Mesothelial cell of epicardium (in vitro differentiated cells): ENCODE measurements at regions not wholly inside any gene's neighbourhood (a gene's known extent, or its start where the extent isn't known, plus 50 kb on each side); places are given as distances from the start of the nearest gene placed in this dataset.

ENCODE experiments used
- DNase-seq, 2 experiments: peaks; one replicate each; pipeline ENCODE4 v3.0.0; 2021; ENCODE audit warnings: low spot score in 2 of 2; ENCODE audit not compliant: unreplicated experiment in 2 of 2
- H3K27ac Mint-ChIP-seq: 2 replicates; pipeline ENCODE4 v1.8.0; 2021; ENCODE audit warnings: mixed read lengths
- H3K27me3 Mint-ChIP-seq: 2 replicates; pipeline ENCODE4 v1.8.0; 2021; ENCODE audit warnings: low read depth, mixed read lengths
- H3K36me3 Mint-ChIP-seq: 2 replicates; pipeline ENCODE4 v1.8.0; 2021; ENCODE audit warnings: mixed read lengths
- H3K4me1 Mint-ChIP-seq: 2 replicates; pipeline ENCODE4 v1.8.0; 2021; ENCODE audit warnings: mixed read lengths
- H3K4me3 Mint-ChIP-seq: 2 replicates; pipeline ENCODE4 v1.8.0; 2021; ENCODE audit warnings: mild to moderate bottlenecking, moderate library complexity, mixed read lengths
- H3K9me3 Mint-ChIP-seq: 2 replicates; pipeline ENCODE4 v1.8.0; 2021; ENCODE audit warnings: mixed read lengths
- CTCF ChIP-seq: fragments of 200-600 bp; sonication (generic); IDR thresholded peaks from one replicate; pipeline ENCODE4 v1.5.0; 2021; ENCODE audit warnings: antibody characterized with exemption; ENCODE audit not compliant: unreplicated experiment

- Mint-ChIP-seq H3K9me3 (peaks cover 21% of the 10 kb centered on the region), H3K4me1 (peaks cover 28% of the 10 kb centered on the region), H3K27me3 (no peaks in the 10 kb centered on the region), H3K4me3 (no peak overlapping the region), H3K27ac (no peak overlapping the region), H3K36me3 (peaks cover 3% of the 10 kb centered on the region)
- no peak for DNase-seq
- TF ChIP-seq CTCF = no peak
Observed at GRCh38 chr5:104172976-104173375, 610.4 kb upstream of the NUDT12 start.

GRCh38 chr5:104171958-104172690 is 609.5 kb upstream of the NUDT12 start:
- Mint-ChIP-seq H3K27me3 (no peaks in the 10 kb centered on the region), H3K4me1 (peaks cover 28% of the 10 kb centered on the region), H3K36me3 (peaks cover 2% of the 10 kb centered on the region), H3K27ac (no peak overlapping the region), H3K9me3 (peaks cover 14% of the 10 kb centered on the region), H3K4me3 (no peak overlapping the region)
- DNase-seq = no peak
- no peak for TF ChIP-seq CTCF

- H3K4me3 Mint-ChIP-seq = no peak overlapping the region
- no peaks in the 10 kb centered on the region for H3K27me3 Mint-ChIP-seq
- peaks cover 6% of the 10 kb centered on the region for H3K9me3 Mint-ChIP-seq
- no peak for TF ChIP-seq CTCF
- no peaks in the 10 kb centered on the region for H3K36me3 Mint-ChIP-seq
- no peak overlapping the region for H3K27ac Mint-ChIP-seq
- no peak for DNase-seq
- H3K4me1 Mint-ChIP-seq = peaks cover 28% of the 10 kb centered on the region
Observed at GRCh38 chr5:104170926-104171325, 608.3 kb upstream of the NUDT12 start.

GRCh38 chr5:104146652-104147051 is 584.1 kb upstream of the NUDT12 start:
- Mint-ChIP-seq H3K4me3 (no peak overlapping the region), H3K4me1 (peaks cover 37% of the 10 kb centered on the region), H3K36me3 (no peaks in the 10 kb centered on the region), H3K27me3 (no peaks in the 10 kb centered on the region), H3K9me3 (peaks cover 10% of the 10 kb centered on the region), H3K27ac (peak overlapping the region; percentile 74)
- DNase-seq = no peak
- TF ChIP-seq CTCF = no peak

- TF ChIP-seq CTCF = peak; percentile 50
- Mint-ChIP-seq H3K27me3 (no peaks in the 10 kb centered on the region), H3K4me1 (peaks cover 15% of the 10 kb centered on the region), H3K4me3 (no peak overlapping the region), H3K27ac (no peak overlapping the region), H3K36me3 (no peaks in the 10 kb centered on the region), H3K9me3 (no peaks in the 10 kb centered on the region)
- DNase-seq = no peak
Observed at GRCh38 chr5:104139840-104140239, 577.3 kb upstream of the NUDT12 start.
